ENCODE measurements at regions not wholly inside any gene's neighbourhood (a gene's known extent, or its start where the extent isn't known, plus 50 kb on each side); places are given as distances from the start of the nearest gene placed in this dataset.
"Not testable (repeated sequence)": the region's sequence is repeated elsewhere in the genome, so short reads cannot be mapped to it uniquely, and the experiment has no call there.

DNA sequence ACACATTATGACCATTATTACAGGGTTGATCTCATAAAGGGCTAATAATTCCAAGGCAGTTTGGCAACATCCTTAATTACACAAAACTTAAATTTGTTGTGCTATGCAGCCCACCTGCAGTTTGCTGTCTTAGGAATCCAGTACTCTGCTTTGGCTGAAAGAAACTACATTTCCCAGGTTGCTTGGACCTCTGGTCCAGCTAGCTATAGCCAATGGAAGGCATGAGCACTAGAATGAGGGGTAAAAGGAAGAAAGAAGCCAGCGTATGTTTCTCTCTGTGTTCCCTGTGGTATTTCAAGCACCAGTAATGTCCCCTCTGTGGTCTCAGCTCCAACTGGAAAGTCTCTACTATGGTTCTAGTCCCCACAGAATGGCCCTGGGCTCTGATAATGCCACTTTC is 84.3 kb upstream of the TSC22D2 start:
- H3K4me3 ChIP-seq (replicated peaks in 1 of 4; ENCODE audit: control extremely low read depth in 1 of 4, insufficient read depth in 1 of 4, low read depth in 3 of 4, low read length in 4 of 4) = no peak overlapping the region
- no peaks in the 10 kb centered on the region for H3K27me3 ChIP-seq (ENCODE audit: control insufficient read depth, insufficient read depth, low read length)
- peak overlapping the region; percentile 13 for H2AFZ ChIP-seq (ENCODE audit: low read length)
- no peaks in the 10 kb centered on the region for H3K9me3 ChIP-seq (ENCODE audit: control insufficient read depth, insufficient read depth, low read depth, low read length)
- no peak overlapping the region for H3K27ac ChIP-seq (ENCODE audit: insufficient read depth, low read length)
- no peaks in the 10 kb centered on the region for H3K36me3 ChIP-seq (ENCODE audit: control insufficient read depth, insufficient read depth, low read length)
- H3K4me2 ChIP-seq (ENCODE audit: extremely low read depth, insufficient read depth, low read length) = no peak overlapping the region
- no peaks in the 10 kb centered on the region for H4K20me1 ChIP-seq (ENCODE audit: control insufficient read depth, extremely low read depth, insufficient read depth, low read length)
- DNase-seq (ENCODE audit: low read depth in 2 of 2) = no peak
- H3K79me2 ChIP-seq (ENCODE audit: control insufficient read depth, insufficient read depth, low read length) = no peaks in the 10 kb centered on the region
- peaks cover 5% of the 10 kb centered on the region for H3K4me1 ChIP-seq (ENCODE audit: control insufficient read depth, extremely low read depth, insufficient read depth, low read length)
- TF ChIP-seq, protein P1, sequence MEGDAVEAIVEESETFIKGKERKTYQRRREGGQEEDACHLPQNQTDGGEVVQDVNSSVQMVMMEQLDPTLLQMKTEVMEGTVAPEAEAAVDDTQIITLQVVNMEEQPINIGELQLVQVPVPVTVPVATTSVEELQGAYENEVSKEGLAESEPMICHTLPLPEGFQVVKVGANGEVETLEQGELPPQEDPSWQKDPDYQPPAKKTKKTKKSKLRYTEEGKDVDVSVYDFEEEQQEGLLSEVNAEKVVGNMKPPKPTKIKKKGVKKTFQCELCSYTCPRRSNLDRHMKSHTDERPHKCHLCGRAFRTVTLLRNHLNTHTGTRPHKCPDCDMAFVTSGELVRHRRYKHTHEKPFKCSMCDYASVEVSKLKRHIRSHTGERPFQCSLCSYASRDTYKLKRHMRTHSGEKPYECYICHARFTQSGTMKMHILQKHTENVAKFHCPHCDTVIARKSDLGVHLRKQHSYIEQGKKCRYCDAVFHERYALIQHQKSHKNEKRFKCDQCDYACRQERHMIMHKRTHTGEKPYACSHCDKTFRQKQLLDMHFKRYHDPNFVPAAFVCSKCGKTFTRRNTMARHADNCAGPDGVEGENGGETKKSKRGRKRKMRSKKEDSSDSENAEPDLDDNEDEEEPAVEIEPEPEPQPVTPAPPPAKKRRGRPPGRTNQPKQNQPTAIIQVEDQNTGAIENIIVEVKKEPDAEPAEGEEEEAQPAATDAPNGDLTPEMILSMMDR (conservative IDR thresholded peaks at IDR 0.05 in 1 of 2, IDR thresholded peaks at IDR 0.05 in 1 of 2; ENCODE audit: low read depth in 1 of 2, low read length in 2 of 2) = no peak
- TF ChIP-seq EZH2 (IDR thresholded peaks at IDR 0.05; ENCODE audit: low read length, missing control alignments) = no peak
- H3K9ac ChIP-seq (ENCODE audit: insufficient read depth, low read length) = no peak overlapping the region

DNA sequence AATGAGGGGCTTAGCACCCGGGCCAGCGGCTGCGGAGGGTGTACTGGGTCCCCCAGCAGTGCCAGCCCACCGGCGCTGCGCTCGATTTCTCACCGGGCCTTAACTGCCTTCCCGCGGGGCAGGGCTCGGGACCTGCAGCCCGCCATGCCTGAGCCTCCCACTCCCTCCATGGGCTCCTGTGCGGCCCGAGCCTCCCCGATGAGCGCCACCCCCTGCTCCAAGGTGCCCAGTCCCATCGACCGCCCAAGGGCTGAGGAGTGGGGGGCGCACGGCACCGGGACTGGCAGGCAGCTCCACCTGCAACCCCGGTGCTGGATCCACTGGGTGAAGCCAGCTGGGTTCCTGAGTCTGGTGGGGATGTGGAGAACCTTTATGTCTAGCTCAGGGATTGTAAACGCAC is 85.0 kb upstream of the TSC22D2 start:
- not testable (repeated sequence) for H2AFZ ChIP-seq (ENCODE audit: low read length); H3K27me3 ChIP-seq (ENCODE audit: control insufficient read depth, insufficient read depth, low read length); H3K4me3 ChIP-seq (replicated peaks in 1 of 4; ENCODE audit: control extremely low read depth in 1 of 4, insufficient read depth in 1 of 4, low read depth in 3 of 4, low read length in 4 of 4); DNase-seq (ENCODE audit: low read depth in 2 of 2); H3K9ac ChIP-seq (ENCODE audit: insufficient read depth, low read length); H3K4me1 ChIP-seq (ENCODE audit: control insufficient read depth, extremely low read depth, insufficient read depth, low read length); H4K20me1 ChIP-seq (ENCODE audit: control insufficient read depth, extremely low read depth, insufficient read depth, low read length); H3K79me2 ChIP-seq (ENCODE audit: control insufficient read depth, insufficient read depth, low read length); H3K4me2 ChIP-seq (ENCODE audit: extremely low read depth, insufficient read depth, low read length); H3K27ac ChIP-seq (ENCODE audit: insufficient read depth, low read length); H3K9me3 ChIP-seq (ENCODE audit: control insufficient read depth, insufficient read depth, low read depth, low read length); H3K36me3 ChIP-seq (ENCODE audit: control insufficient read depth, insufficient read depth, low read length)

DNA sequence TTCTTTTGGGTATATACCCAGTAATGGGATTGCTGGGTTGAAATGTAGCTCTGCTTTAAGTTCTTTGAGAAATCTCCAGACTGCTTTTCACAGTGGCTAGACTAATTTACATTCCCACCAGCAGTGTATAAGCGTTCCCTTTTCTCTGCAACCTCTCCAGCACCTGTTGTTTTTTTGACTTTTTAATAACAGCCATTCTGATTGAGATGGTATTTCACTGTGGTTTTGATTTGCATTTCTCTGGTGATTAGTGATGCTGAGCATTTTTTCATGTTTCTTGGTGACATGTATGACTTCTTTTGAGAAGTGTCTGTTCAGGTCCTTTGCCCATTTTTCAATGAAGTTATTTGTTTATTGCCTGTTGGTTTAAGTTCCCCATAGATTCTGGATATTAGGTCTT is 87.1 kb upstream of the TSC22D2 start:
- H3K27ac ChIP-seq (ENCODE audit: insufficient read depth, low read length); H3K4me2 ChIP-seq (ENCODE audit: extremely low read depth, insufficient read depth, low read length); H3K4me3 ChIP-seq (replicated peaks in 1 of 4; ENCODE audit: control extremely low read depth in 1 of 4, insufficient read depth in 1 of 4, low read depth in 3 of 4, low read length in 4 of 4); H4K20me1 ChIP-seq (ENCODE audit: control insufficient read depth, extremely low read depth, insufficient read depth, low read length); DNase-seq (ENCODE audit: low read depth in 2 of 2); H3K9me3 ChIP-seq (ENCODE audit: control insufficient read depth, insufficient read depth, low read depth, low read length); H3K36me3 ChIP-seq (ENCODE audit: control insufficient read depth, insufficient read depth, low read length); H3K4me1 ChIP-seq (ENCODE audit: control insufficient read depth, extremely low read depth, insufficient read depth, low read length); H3K79me2 ChIP-seq (ENCODE audit: control insufficient read depth, insufficient read depth, low read length); H3K27me3 ChIP-seq (ENCODE audit: control insufficient read depth, insufficient read depth, low read length); H2AFZ ChIP-seq (ENCODE audit: low read length); H3K9ac ChIP-seq (ENCODE audit: insufficient read depth, low read length): not testable (repeated sequence)

DNA sequence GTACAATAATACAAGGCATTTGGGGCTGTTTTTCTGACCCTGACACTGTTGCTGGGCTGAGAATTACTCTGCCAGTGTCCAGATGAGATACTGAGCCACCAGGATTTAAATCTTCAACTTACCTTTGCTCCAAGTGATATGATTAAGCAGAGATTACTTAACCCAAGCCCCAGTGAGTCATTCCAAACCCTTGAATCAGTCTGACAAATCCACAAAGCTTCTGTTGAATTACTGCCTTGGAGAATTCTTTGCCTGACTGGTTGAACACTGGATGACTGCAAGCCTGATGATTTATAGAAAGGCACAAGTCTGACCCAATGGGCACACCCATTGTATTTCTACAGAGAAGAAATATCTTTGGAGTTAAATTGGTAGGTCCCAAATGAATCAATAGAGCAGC is 88.2 kb upstream of the TSC22D2 start:
- Histone ChIP-seq H3K4me3 (replicated peaks in 1 of 4; ENCODE audit: control extremely low read depth in 1 of 4, insufficient read depth in 1 of 4, low read depth in 3 of 4, low read length in 4 of 4) (no peak overlapping the region), H3K4me1 (ENCODE audit: control insufficient read depth, extremely low read depth, insufficient read depth, low read length) (peaks cover 2% of the 10 kb centered on the region), H3K9ac (ENCODE audit: insufficient read depth, low read length) (no peak overlapping the region), H3K36me3 (ENCODE audit: control insufficient read depth, insufficient read depth, low read length) (no peaks in the 10 kb centered on the region), H3K9me3 (ENCODE audit: control insufficient read depth, insufficient read depth, low read depth, low read length) (no peaks in the 10 kb centered on the region), H3K79me2 (ENCODE audit: control insufficient read depth, insufficient read depth, low read length) (no peaks in the 10 kb centered on the region), H3K27ac (ENCODE audit: insufficient read depth, low read length) (no peak overlapping the region), H2AFZ (ENCODE audit: low read length) (no peak overlapping the region), H4K20me1 (ENCODE audit: control insufficient read depth, extremely low read depth, insufficient read depth, low read length) (no peaks in the 10 kb centered on the region), H3K27me3 (ENCODE audit: control insufficient read depth, insufficient read depth, low read length) (no peaks in the 10 kb centered on the region), H3K4me2 (ENCODE audit: extremely low read depth, insufficient read depth, low read length) (peak overlapping the region; percentile 28)
- DNase-seq (ENCODE audit: low read depth in 2 of 2) = peak; percentile 91 to 98
- TF ChIP-seq EZH2 (IDR thresholded peaks at IDR 0.05; ENCODE audit: low read length, missing control alignments) = no peak
- TF ChIP-seq, protein P1 (conservative IDR thresholded peaks at IDR 0.05 in 1 of 2, IDR thresholded peaks at IDR 0.05 in 1 of 2; ENCODE audit: low read depth in 1 of 2, low read length in 2 of 2) = no peak

All from fibroblast of lung (primary cell).